ENCODE measurements at regions not wholly inside any gene's neighbourhood (a gene's known extent, or its start where the extent isn't known, plus 50 kb on each side); places are given as distances from the start of the nearest gene placed in this dataset.
"Not testable (repeated sequence)": the region's sequence is repeated elsewhere in the genome, so short reads cannot be mapped to it uniquely, and the experiment has no call there.

DNA sequence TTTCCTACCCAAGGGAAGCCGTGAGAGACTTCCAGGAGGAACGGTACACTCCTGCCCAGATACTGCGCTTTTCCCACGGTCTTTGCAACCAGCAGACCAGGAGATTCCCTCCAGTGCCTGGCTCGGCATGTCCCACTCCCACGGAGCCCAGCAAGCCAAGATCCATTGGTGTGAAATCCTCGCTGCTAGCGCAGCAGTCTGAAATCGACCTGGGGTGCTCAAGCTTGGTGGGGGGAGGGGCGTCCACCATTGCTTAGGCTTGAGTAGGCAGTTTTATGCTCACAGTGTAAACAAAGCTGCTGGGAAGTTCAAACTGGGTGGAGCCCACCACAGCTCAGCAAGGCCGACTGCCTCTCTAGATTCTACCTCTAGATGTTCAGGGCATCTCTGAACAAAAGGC lies 284.8 kb upstream of the FGF13 start:
- Mint-ChIP-seq H3K27me3 (ENCODE audit: low read depth, poor library complexity) (peaks cover 4% of the 10 kb centered on the region), H3K9me3 (peaks cover 49% of the 10 kb centered on the region), H3K36me3 (ENCODE audit: low read depth) (peaks cover 4% of the 10 kb centered on the region), H3K27ac (no peak overlapping the region), H3K4me3 (no peak overlapping the region), H3K4me1 (no peaks in the 10 kb centered on the region)
- DNase-seq, result no peak
- TF ChIP-seq CTCF (IDR thresholded peaks at IDR 0.05), result no peak

- DNase-seq, result no peak
- peaks cover 4% of the 10 kb centered on the region for H3K27me3 Mint-ChIP-seq (ENCODE audit: low read depth, poor library complexity)
- H3K4me1 Mint-ChIP-seq, result no peaks in the 10 kb centered on the region
- H3K27ac Mint-ChIP-seq, result no peak overlapping the region
- no peak overlapping the region for H3K4me3 Mint-ChIP-seq
- H3K36me3 Mint-ChIP-seq (ENCODE audit: low read depth), result peaks cover 4% of the 10 kb centered on the region
- H3K9me3 Mint-ChIP-seq, result peaks cover 42% of the 10 kb centered on the region
- TF ChIP-seq CTCF (IDR thresholded peaks at IDR 0.05), result no peak
Observed at GRCh38 chrX:138995458-138995857, 283.9 kb upstream of the FGF13 start.

DNA sequence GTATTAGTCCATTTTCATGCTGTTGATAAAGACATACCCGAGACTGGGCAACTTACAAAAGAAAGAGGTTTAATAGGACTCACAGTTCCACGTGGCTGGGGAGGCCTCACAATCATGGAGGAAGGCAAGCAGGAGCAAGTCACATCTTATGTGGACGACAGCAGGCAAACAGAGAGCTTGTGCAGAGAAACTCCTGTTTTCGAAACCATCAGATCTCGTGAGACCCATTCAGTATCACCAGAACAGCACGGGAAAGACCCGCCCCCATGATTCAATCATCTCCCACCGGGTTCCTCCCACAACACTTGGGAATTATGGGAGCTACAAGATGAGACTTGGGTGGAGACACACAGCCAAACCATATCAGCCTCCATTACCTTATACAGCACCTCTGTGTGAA lies 278.9 kb upstream of the FGF13 start:
- not testable (repeated sequence) for DNase-seq; H3K4me1 Mint-ChIP-seq; H3K27me3 Mint-ChIP-seq (ENCODE audit: low read depth, poor library complexity); H3K27ac Mint-ChIP-seq; H3K9me3 Mint-ChIP-seq; H3K4me3 Mint-ChIP-seq; H3K36me3 Mint-ChIP-seq (ENCODE audit: low read depth)

DNA sequence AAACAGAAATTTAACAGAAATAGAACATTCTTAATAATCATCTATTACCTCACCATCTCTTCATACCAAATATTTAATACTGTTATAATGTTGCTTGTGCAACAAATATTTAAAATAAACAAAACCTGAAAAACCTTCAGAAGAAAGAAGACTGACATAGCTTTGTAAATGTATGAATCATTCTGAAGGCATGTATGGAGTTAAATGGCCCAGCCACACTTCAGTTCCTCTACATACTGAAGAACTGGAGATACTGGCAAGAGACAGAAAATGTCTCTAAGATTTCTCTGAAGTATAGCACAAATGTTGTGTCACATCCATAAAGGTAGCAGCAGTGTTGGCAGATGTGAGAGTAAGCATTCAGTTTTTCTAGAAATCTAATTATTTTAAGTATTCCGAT lies 275.3 kb upstream of the FGF13 start:
- no peak overlapping the region for H3K4me3 Mint-ChIP-seq
- H3K4me1 Mint-ChIP-seq, result no peaks in the 10 kb centered on the region
- TF ChIP-seq CTCF (IDR thresholded peaks at IDR 0.05), result no peak
- peaks cover 10% of the 10 kb centered on the region for H3K9me3 Mint-ChIP-seq
- H3K36me3 Mint-ChIP-seq (ENCODE audit: low read depth), result no peaks in the 10 kb centered on the region
- no peak overlapping the region for H3K27ac Mint-ChIP-seq
- DNase-seq, result no peak
- H3K27me3 Mint-ChIP-seq (ENCODE audit: low read depth, poor library complexity), result no peaks in the 10 kb centered on the region

DNA sequence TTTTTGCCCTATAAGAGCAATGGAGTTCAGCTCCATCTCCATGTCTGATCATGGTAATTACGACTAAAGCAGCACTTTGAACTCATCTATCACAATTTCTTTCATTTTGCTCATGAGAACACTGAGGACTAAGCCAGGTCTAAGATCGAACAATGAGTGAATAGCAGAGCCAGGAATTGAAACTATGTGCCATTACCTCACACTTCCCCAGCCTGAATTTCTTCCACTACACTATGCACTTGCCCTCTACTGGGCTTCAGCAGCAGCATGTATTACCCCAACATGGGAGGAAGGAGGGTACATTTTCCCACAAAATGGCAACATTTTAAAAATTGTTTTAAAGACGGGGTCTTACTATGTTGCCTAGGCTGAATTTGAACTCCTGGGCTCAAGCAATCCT lies 274.7 kb upstream of the FGF13 start:
- no peak overlapping the region for H3K27ac Mint-ChIP-seq
- no peaks in the 10 kb centered on the region for H3K36me3 Mint-ChIP-seq (ENCODE audit: low read depth)
- no peak overlapping the region for H3K4me3 Mint-ChIP-seq
- no peaks in the 10 kb centered on the region for H3K4me1 Mint-ChIP-seq
- peaks cover 10% of the 10 kb centered on the region for H3K9me3 Mint-ChIP-seq
- TF ChIP-seq CTCF (IDR thresholded peaks at IDR 0.05), result no peak
- no peak for DNase-seq
- no peaks in the 10 kb centered on the region for H3K27me3 Mint-ChIP-seq (ENCODE audit: low read depth, poor library complexity)

DNA sequence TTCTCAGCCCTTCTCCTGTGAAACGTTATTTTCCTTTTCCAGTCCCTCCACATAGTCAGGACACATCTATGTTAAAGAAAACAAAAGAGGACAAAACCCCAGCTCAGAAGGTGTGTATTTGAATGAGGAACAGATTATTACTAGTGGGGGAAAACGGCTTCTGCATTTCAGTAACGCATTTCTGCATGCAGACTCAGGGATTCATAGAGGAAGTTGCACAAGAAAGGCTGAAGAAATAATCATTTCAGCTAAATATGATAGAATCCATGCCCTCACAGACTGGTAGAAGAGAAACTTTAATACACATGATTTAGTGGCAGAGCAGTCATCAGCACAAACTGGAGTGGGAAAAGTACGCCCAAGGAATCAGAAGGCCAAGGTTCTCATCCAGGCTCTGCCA lies 270.8 kb upstream of the FGF13 start:
- H3K4me3 Mint-ChIP-seq, result no peak overlapping the region
- no peak overlapping the region for H3K27ac Mint-ChIP-seq
- H3K27me3 Mint-ChIP-seq (ENCODE audit: low read depth, poor library complexity), result no peaks in the 10 kb centered on the region
- H3K4me1 Mint-ChIP-seq, result no peaks in the 10 kb centered on the region
- no peak for DNase-seq
- no peak for TF ChIP-seq CTCF (IDR thresholded peaks at IDR 0.05)
- H3K36me3 Mint-ChIP-seq (ENCODE audit: low read depth), result no peaks in the 10 kb centered on the region
- peaks cover 20% of the 10 kb centered on the region for H3K9me3 Mint-ChIP-seq
